Stomach (tissue), 8 donors: ENCODE measurements at regions not wholly inside any gene's neighbourhood (a gene's known extent, or its start where the extent isn't known, plus 50 kb on each side); places are given as distances from the start of the nearest gene placed in this dataset.
"Not testable (repeated sequence)": the region's sequence is repeated elsewhere in the genome, so short reads cannot be mapped to it uniquely, and the experiment has no call there.

Experiments
- DNase-seq, 2 donors: peaks; one replicate each; pipeline versions ENCODE4 v3.0.0 to v3.0.0-alpha.2; 2013 to 2019
- H3K27ac ChIP-seq, 5 donors: fragments of 200-600 bp in 4 of 5; sonication (generic) in 4 of 5; one replicate each; pipeline ENCODE4 v1.5.1; 2013 to 2019; ENCODE audit warnings: mild to moderate bottlenecking in 1 of 5, moderate library complexity in 1 of 5
- H3K27me3 ChIP-seq, 3 donors: fragments of 200-600 bp; sonication (generic); one replicate each; pipeline ENCODE4 v1.5.1; 2017 to 2019; ENCODE audit warnings: mixed run types in 1 of 3
- H3K36me3 ChIP-seq, 4 donors: fragments of 200-600 bp; sonication (generic); 1 replicate in 3 of 4; 2 replicates in 1 of 4; pipeline ENCODE4 v1.5.1; 2016 to 2019
- H3K4me1 ChIP-seq, 4 donors: fragments of 200-600 bp; sonication (generic); one replicate each; pipeline ENCODE4 v1.5.1; 2016 to 2019
- H3K4me3 ChIP-seq, 4 donors: fragments of 200-600 bp; sonication (generic) in 3 of 4; one replicate each; pipeline ENCODE4 v1.5.1; 2016 to 2019; ENCODE audit warnings: mild to moderate bottlenecking in 1 of 4
- H3K9me3 ChIP-seq, 4 donors: fragments of 200-600 bp; sonication (generic); one replicate each; pipeline ENCODE4 v1.5.1; 2016 to 2019
- CTCF ChIP-seq, 7 experiments: fragments of 450-650 bp in 4 of 7; fragments of 200-600 bp in 3 of 7; sonication (generic) in 3 of 7; IDR thresholded peaks; one replicate each; pipeline ENCODE4 v1.5.1; 2016 to 2019; ENCODE audit warnings: antibody characterized with exemption in 7 of 7, control low read depth in 2 of 7, mild to moderate bottlenecking in 1 of 7
- EP300 ChIP-seq: sonication (generic); formaldehyde crosslinking; IDR thresholded peaks from one replicate; pipeline ENCODE4 v1.6.1; 2017; ENCODE audit warnings: antibody characterized with exemption
- POLR2A ChIP-seq, 4 donors: fragments of 450-650 bp; IDR thresholded peaks; one replicate each; pipeline ENCODE4 v1.6.1; 2016; ENCODE audit warnings: antibody characterized with exemption in 4 of 4, control low read depth in 2 of 4, mild to moderate bottlenecking in 1 of 4, moderate library complexity in 1 of 4
- POLR2AphosphoS5 ChIP-seq, 3 donors: sonication (generic); formaldehyde crosslinking; IDR thresholded peaks; one replicate each; pipeline ENCODE4 v1.6.1; 2016; ENCODE audit warnings: antibody characterized with exemption in 3 of 3
- WGBS, 5 donors: extraction: QIAGEN DNeasy Blood & Tissue Kit in 3 of 5; methylation state at CpG; one replicate each; pipeline versions ENCODE4 v1.1.5 to v1.1.7; 2013 to 2018; 5-methylcytosine and 5-hydroxymethylcytosine counted together
- intact Hi-C: fragments of 100-400 bp; cut with DNase I; formaldehyde crosslinking; loops from one replicate; pipeline ENCODE4 v1.15.1; 2023; ENCODE audit warnings: low total_unique reads
- donor health status: healthy with polysubstance abuse.
- donor health status: Bipolar disorder and iron deficiency.
- donor health status: healthy.

- H3K36me3 ChIP-seq, result no peaks in the 10 kb centered on the region
- DNase-seq, result no peak
- no peaks in the 10 kb centered on the region for H3K4me1 ChIP-seq
- intact Hi-C loops, result no loop called here
- peaks cover 0 to 6% (median 0%) of the 10 kb centered on the region in 3 donors for H3K27me3 ChIP-seq
- H3K9me3 ChIP-seq, result no peaks in the 10 kb centered on the region
- TF ChIP-seq POLR2A (IDR thresholded peaks at IDR 0.05) (no peak), CTCF (IDR thresholded peaks at IDR 0.05) (no peak), POLR2AphosphoS5 (IDR thresholded peaks at IDR 0.05) (no peak), EP300 (no peak)
- no peak overlapping the region for H3K4me3 ChIP-seq
- WGBS, 5 donors, result 81 to 88% (median 82%) methylated on average over 13 of the region's 13 CpGs
- peak overlapping the region in 1 of 5 donors; percentile 16 for H3K27ac ChIP-seq
These were observed 52.5 kb upstream of the USP6NL start for GRCh38 chr10:11663763-11664555.

GRCh38 chr10:11663126-11663515, 51.7 kb upstream of the USP6NL start:
- H3K4me3 ChIP-seq, H3K4me1 ChIP-seq, H3K27me3 ChIP-seq, DNase-seq, intact Hi-C loops, H3K27ac ChIP-seq, H3K36me3 ChIP-seq, H3K9me3 ChIP-seq: not testable (repeated sequence)
- WGBS, 5 donors, result 96 to 100% (median 99%) methylated on average over 5 of the region's 5 CpGs

- Histone ChIP-seq H3K36me3 (no peaks in the 10 kb centered on the region), H3K4me1 (no peaks in the 10 kb centered on the region), H3K9me3 (no peaks in the 10 kb centered on the region), H3K4me3 (no peak overlapping the region), H3K27ac (no peak overlapping the region), H3K27me3 (peaks cover 0 to 6% (median 0%) of the 10 kb centered on the region in 3 donors)
- TF ChIP-seq POLR2A (IDR thresholded peaks at IDR 0.05) (no peak), CTCF (IDR thresholded peaks at IDR 0.05) (no peak), EP300 (no peak), POLR2AphosphoS5 (IDR thresholded peaks at IDR 0.05) (no peak)
- 83 to 93% (median 92%) methylated on average over 5 of the region's 5 CpGs for WGBS, 5 donors
- DNase-seq, result no peak
- intact Hi-C loops, result no loop called here
These were observed 50.0 kb upstream of the USP6NL start for GRCh38 chr10:11661441-11661840.
